ENCODE measurements at regions not wholly inside any gene's neighbourhood (a gene's known extent, or its start where the extent isn't known, plus 50 kb on each side); places are given as distances from the start of the nearest gene placed in this dataset.
"Not testable (repeated sequence)": the region's sequence is repeated elsewhere in the genome, so short reads cannot be mapped to it uniquely, and the experiment has no call there.

- no peak for DNase-seq (ENCODE audit: low read depth in 2 of 3, low spot score in 2 of 3)
Measured at GRCh38 chr4:177171588-177171987, 138.1 kb upstream of the NEIL3 start.

DNA sequence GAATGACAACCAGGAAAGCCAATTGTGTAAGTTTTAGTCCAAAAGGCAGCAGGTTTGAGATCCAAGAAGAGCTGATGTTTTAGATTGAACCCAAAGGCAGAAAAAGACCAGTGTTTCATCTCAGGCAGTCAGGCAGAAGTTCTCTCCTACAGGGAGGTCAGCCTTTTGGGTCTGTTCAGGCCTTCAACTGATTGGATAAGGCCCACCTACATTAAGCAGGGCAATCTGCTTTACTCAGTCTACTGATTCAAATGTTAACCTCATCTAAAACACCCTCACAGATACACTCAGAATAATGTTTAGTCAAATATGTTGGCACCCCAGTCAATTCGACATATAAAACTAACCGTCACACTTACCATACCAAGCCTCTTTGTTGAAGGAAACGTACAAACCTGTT, 134.2 kb upstream of the NEIL3 start:
- no peak for DNase-seq (ENCODE audit: low read depth in 2 of 3, low spot score in 2 of 3)

DNA sequence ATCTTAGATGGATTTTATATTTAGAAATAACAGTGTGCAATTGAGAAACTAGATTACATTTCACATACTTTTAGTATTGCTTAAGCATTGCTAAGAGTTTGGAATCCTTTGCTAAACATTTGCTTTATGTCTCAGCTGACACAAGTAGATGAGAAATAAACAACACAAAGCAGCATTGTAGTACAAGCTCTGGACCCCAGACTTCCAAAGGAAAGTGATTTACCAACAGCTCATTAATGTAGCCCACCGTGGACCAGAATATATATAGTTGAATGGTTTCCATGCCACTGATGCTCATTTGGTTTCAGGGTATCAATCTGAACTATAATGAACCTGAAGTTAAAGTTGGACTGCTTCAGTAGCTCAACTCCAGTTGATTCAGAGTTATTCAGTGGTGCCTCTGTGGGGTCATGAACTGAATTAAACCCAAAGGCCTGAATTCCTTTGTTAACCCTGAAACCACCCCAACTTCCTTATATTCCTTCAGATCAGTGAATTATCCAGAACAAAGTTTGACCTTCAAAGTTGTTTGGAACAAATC, 132.1 kb upstream of the NEIL3 start:
- DNase-seq (ENCODE audit: low read depth in 2 of 3, low spot score in 2 of 3): no peak

- DNase-seq (ENCODE audit: low read depth in 2 of 3, low spot score in 2 of 3): no peak
Measured at GRCh38 chr4:177178246-177178645, 131.4 kb upstream of the NEIL3 start.

- no peak for DNase-seq (ENCODE audit: low read depth in 2 of 3, low spot score in 2 of 3)
Measured at GRCh38 chr4:177182166-177182565, 127.5 kb upstream of the NEIL3 start.

DNA sequence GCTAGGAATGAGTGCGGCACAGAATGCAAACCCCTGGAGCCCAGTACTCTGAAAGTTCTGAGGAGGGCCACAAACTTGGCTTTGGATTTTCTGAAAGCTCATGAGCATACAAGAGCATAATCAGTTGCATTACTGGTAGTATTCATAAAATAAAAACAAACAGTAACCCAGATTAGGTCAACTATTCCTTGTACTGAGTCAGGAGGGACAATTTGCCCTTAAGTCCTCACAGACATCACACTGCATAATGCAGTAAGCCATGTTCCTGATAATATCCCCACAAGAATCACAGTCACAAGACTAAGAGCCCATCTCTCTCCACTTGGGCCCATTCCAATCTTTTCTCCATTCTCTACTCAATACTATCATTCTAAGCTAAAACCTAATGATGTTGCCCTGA, 126.9 kb upstream of the NEIL3 start:
- DNase-seq (ENCODE audit: low read depth in 2 of 3, low spot score in 2 of 3): no peak

DNA sequence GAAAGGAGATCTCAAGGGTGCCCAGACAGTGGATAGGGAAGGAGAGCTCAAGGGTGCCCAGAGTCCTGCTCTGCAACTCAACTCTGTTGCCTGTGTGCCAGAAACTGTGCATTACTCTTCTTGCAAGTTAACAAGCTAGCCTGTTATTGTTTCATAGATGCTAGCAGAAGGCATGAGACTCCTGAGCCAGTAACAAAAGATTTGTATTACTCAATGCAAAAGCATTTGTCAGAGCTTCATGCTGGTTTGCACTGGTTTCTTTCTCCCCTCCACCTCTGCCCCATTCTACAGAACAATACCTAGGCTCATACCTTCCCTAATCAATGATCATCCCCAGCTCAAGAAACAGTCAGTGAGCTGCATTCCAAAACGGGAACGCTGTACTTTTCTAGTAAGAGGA, 124.5 kb upstream of the NEIL3 start:
- DNase-seq (ENCODE audit: low read depth in 2 of 3, low spot score in 2 of 3): no peak

- DNase-seq (ENCODE audit: low read depth in 2 of 3, low spot score in 2 of 3): no peak
Measured at GRCh38 chr4:177185579-177185978, 124.1 kb upstream of the NEIL3 start.

DNA sequence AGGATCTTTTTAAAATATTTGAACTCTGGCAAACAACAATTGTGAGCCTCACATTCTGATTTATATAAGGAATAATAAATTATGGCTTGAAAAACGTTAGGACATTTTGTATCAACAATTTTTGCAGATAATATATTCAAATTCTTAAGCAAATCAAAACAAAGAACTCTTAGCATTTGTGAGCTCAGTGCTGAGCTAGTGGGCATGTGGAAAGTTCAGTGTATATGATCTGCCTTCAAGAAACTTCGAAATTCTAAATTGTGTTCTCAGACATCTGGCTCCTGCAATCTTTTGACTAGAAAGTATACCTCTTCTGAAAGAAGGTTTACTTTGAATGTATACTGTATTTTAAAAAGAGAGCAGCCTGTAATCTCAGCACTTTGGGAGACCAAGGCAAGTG, 122.3 kb upstream of the NEIL3 start:
- DNase-seq (ENCODE audit: low read depth in 2 of 3, low spot score in 2 of 3): no peak

DNA sequence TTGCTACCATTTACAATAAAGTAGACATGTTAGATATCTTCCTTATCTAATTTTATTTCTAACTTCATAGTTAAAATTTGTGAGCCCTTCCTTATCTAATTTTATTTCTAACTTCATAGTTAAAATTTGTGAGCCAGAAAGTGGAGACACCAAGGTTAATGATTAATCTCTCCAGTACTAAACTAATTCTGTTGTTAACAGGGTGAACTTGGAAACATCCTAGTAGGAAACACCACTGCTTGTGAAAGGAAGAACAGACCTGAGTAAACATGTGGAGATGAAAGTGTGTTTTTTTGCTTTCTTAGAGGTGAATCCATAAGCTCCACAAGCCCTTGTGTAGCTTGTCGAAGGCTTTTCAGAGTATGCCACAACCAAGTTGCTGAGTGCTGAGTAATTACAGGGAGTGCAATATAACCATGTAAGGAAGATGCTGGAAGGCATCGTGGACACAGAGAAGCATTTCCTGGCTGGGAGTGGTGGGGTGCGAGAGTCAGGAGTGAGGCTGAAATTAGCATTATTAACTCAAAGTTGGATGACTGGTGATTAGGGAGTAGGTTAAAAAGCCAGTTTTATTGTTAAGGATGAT, 118.6 kb upstream of the NEIL3 start:
- DNase-seq (ENCODE audit: low read depth in 2 of 3, low spot score in 2 of 3): no peak

DNA sequence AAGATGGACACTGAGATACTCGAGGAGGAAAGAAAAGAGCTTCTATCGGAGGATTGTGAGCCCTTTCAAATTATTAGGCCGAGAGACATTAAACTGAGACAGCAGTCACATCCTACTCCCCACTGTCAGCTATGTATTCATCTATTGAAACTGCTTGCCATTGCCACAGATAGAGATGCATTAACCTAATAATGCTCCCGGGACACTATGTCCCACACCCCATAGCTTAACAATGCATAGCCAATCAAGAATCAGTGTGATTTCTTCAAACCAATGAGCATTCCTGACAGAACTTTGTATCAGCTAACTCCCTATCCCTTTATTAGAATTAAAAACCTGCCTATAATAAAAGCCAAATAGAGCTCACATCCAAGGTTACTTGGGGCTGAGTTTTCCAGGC, 118.1 kb upstream of the NEIL3 start:
- no peak for DNase-seq (ENCODE audit: low read depth in 2 of 3, low spot score in 2 of 3)

DNA sequence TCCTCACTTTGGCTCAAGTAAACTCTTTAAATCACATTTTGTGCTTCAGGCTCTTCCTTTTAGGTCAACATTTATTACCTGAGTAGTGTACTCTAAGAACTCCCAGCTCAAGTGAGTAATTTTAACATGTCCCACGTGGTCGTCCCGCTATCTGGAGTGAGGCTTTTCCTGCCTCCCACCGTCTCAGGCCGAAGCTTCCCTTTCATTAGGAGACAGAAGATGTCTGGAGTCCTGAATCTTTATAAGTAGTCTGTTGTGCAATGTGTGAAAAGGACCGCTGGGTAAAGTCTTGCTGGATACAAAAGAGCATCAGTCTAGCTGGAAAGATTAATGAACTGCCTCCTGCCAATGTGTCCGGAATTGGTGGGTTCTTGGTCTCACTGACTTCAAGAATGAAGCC, 117.7 kb upstream of the NEIL3 start:
- DNase-seq (ENCODE audit: low read depth in 2 of 3, low spot score in 2 of 3): no peak

DNA sequence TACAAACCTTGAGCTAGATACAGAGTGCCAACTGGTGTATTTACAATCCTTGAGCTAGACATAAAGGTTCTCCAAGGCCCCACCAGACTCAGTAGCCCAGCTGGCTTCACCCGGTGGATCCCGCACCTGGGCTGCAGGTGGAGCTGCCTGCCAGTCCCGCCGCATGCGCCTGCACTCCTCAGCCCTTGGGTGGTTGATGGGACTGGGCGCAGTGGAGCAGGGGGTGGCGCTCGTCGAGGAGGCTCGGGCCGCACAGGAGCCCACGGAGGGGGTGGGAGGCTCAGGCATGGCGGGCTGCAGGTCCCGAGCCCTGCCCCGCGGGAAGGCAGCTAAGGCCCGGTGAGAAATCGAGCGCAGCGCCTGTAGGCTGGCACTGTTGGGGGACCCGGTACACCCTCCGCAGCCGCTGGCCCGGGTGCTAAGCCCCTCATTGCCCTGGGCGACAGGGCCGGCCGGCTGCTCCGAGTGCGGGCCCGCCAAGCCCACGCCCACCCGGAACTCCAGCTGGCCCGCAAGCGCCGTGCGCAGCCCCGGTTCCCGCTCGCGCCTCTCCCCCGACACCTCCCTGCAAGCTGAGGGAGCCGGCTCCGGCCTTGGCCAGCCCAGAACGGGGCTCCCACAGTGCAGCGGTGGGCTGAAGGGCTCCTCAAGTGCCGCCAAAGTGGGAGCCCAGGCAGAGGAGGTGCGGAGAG, 116.5 kb upstream of the NEIL3 start:
- DNase-seq (ENCODE audit: low read depth in 2 of 3, low spot score in 2 of 3): not testable (repeated sequence)

GRCh38 chr4:177194906-177195305, 114.8 kb upstream of the NEIL3 start:
- DNase-seq (ENCODE audit: low read depth in 2 of 3, low spot score in 2 of 3): no peak

- no peak for DNase-seq (ENCODE audit: low read depth in 2 of 3, low spot score in 2 of 3)
Measured at GRCh38 chr4:177196615-177197014, 113.1 kb upstream of the NEIL3 start.

GRCh38 chr4:177201614-177202013, 108.1 kb upstream of the NEIL3 start:
- no peak for DNase-seq (ENCODE audit: low read depth in 2 of 3, low spot score in 2 of 3)

- no peak for DNase-seq (ENCODE audit: low read depth in 2 of 3, low spot score in 2 of 3)
Measured at GRCh38 chr4:177204126-177204525, 105.5 kb upstream of the NEIL3 start.

DNA sequence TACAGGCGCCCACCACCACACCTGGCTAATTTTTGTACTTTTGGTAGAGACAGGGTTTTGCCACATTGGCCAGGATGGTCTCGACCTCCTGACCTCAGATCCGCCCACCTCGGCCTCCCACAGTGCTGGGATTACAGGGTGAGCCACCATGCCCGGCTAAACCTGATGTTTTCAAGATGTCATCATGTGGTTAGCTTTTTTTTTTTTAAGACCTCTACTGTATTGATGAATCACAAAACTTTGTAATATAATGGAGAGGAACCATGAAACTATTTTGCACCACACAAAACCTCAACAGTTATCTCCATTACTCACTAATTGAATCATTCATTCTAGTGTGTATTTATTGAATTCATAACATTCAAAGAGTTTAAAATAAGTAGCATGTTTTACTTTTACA, 94.7 kb upstream of the NEIL3 start:
- no peak for DNase-seq (ENCODE audit: low read depth in 2 of 3, low spot score in 2 of 3)

DNA sequence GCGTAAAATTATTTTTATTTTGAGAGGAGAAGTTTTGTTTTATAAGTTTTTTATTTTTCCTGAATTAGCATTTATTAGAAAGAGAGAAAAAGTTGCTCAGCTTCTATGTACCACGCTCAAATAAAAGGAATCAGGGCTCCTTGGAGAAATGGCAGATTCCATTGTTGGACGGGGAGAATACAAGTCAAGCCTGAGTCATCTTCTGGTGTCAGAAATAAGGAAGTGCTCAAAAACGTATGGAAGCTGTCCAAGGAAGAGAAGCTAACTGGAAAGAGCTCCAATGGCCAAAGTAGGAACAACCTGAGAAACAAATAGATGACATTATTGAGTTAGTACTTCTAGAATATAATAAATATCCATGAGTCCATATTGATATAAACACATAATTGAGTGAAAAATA, 89.3 kb upstream of the NEIL3 start:
- DNase-seq (ENCODE audit: low read depth in 2 of 3, low spot score in 2 of 3): no peak

- DNase-seq (ENCODE audit: low read depth in 2 of 3, low spot score in 2 of 3): no peak
Measured at GRCh38 chr4:177222781-177223180, 86.9 kb upstream of the NEIL3 start.

GRCh38 chr4:177225605-177226004, 84.1 kb upstream of the NEIL3 start:
- DNase-seq (ENCODE audit: low read depth in 2 of 3, low spot score in 2 of 3): no peak

- DNase-seq (ENCODE audit: low read depth in 2 of 3, low spot score in 2 of 3): no peak
Measured at GRCh38 chr4:177227636-177228035, 82.0 kb upstream of the NEIL3 start.

GRCh38 chr4:177228599-177228998, 81.1 kb upstream of the NEIL3 start:
- no peak for DNase-seq (ENCODE audit: low read depth in 2 of 3, low spot score in 2 of 3)

Measured in hematopoietic multipotent progenitor cell (in vitro differentiated cells).